IMR-90 (cell line): ENCODE measurements at regions not wholly inside any gene's neighbourhood (a gene's known extent, or its start where the extent isn't known, plus 50 kb on each side); places are given as distances from the start of the nearest gene placed in this dataset.

Experiments used
- ATAC-seq: fragments of 200-7000 bp; cut with Tn5 transposase; 2 replicates; pipeline ENCODE4 v1.9.1; 2020; ENCODE audit warnings: low read depth, mild to moderate bottlenecking, moderate library complexity
- BruUV-seq: library from RNA; stranded (reverse); fragments of 400-500 nt; replicated peaks from 2 replicates; lab custom pipeline; 2021; lab: Mats Ljungman, UMichigan
- CTCF ChIA-PET: fragments of 300-600 bp; formaldehyde crosslinking; extraction: SDS; loops from one replicate; lab custom pipeline; 2021; ENCODE audit warnings: antibody characterized with exemption; lab: Yijun Ruan, JAX
- POLR2A ChIA-PET: fragments of 300-600 bp; sonication (Branson Sonifier 250); formaldehyde crosslinking; loops from one replicate; lab custom pipeline; 2022; ENCODE audit warnings: antibody characterized with exemption; ENCODE audit not compliant: unreplicated experiment; lab: Charles Lee
- DNase-seq: peaks from one replicate; pipeline ENCODE4 v3.0.0; 2013
- H2AFZ ChIP-seq: replicated peaks from 2 replicates; pipeline ENCODE3; 2013; ENCODE audit warnings: low read length, mild to moderate bottlenecking; ENCODE audit not compliant: poor library complexity
- H2AK5ac ChIP-seq: 2 replicates; pipeline ENCODE4 v1.6.1; 2013; ENCODE audit warnings: low read depth, low read length, inconsistent platforms
- H2AK9ac ChIP-seq: replicated peaks from 2 replicates; pipeline ENCODE3; 2013; ENCODE audit warnings: mild to moderate bottlenecking, low read depth, low read length, moderate library complexity; ENCODE audit not compliant: poor library complexity
- H2BK120ac ChIP-seq: 2 replicates; pipeline ENCODE4 v1.6.1; 2013; ENCODE audit warnings: low read depth, low read length, inconsistent platforms
- H2BK15ac ChIP-seq: 3 replicates; pipeline ENCODE4 v1.6.1; 2013; ENCODE audit warnings: low read depth, low read length, inconsistent platforms
- H2BK20ac ChIP-seq: 2 replicates; pipeline ENCODE4 v1.6.1; 2013; ENCODE audit warnings: low read depth, mild to moderate bottlenecking, inconsistent platforms, low read length, moderate library complexity
- H2BK5ac ChIP-seq: 2 replicates; pipeline ENCODE4 v1.6.1; 2013; ENCODE audit warnings: mild to moderate bottlenecking, low read depth, low read length, inconsistent platforms; ENCODE audit not compliant: poor library complexity, severe bottlenecking
- H3K14ac ChIP-seq: replicated peaks from 2 replicates; pipeline ENCODE4 v1.6.1; 2013; ENCODE audit warnings: low read depth, low read length, inconsistent platforms
- H3K18ac ChIP-seq: 2 replicates; pipeline ENCODE4 v1.6.1; 2013; ENCODE audit warnings: low read depth, low read length, control low read depth
- H3K23ac ChIP-seq: 2 replicates; pipeline ENCODE4 v1.6.1; 2013; ENCODE audit warnings: low read depth, low read length, inconsistent platforms
- H3K27ac ChIP-seq: 2 replicates; pipeline ENCODE4 v1.5.1; 2013; ENCODE audit warnings: mild to moderate bottlenecking, control low read depth, low read length; ENCODE audit not compliant: insufficient read depth
- H3K27me3 ChIP-seq: 2 replicates; pipeline ENCODE4 v1.6.1; 2013; ENCODE audit warnings: low read length; ENCODE audit not compliant: control insufficient read depth, insufficient read depth
- H3K36me3 ChIP-seq: 2 replicates; pipeline ENCODE4 v1.6.1; 2013; ENCODE audit warnings: low read length, mixed read lengths; ENCODE audit not compliant: control insufficient read depth, insufficient read depth
- H3K4ac ChIP-seq: 2 replicates; pipeline ENCODE4 v1.6.1; 2013; ENCODE audit warnings: low read depth, low read length, inconsistent platforms
- H3K4me1 ChIP-seq: 2 replicates; pipeline ENCODE4 v1.6.1; 2013; ENCODE audit warnings: low read length, mixed read lengths; ENCODE audit not compliant: control insufficient read depth, insufficient read depth
- H3K4me2 ChIP-seq: 2 replicates; pipeline ENCODE4 v1.6.1; 2013; ENCODE audit warnings: low read depth, mild to moderate bottlenecking, control low read depth, low read length, moderate library complexity
- H3K4me3 ChIP-seq: 2 replicates; pipeline ENCODE4 v1.5.1; 2013; ENCODE audit warnings: low read depth, mild to moderate bottlenecking, control low read depth, low read length, moderate library complexity; ENCODE audit not compliant: insufficient read depth
- H3K56ac ChIP-seq: 2 replicates; pipeline ENCODE4 v1.6.1; 2013; ENCODE audit warnings: low read length, inconsistent platforms; ENCODE audit not compliant: insufficient read depth; ENCODE audit errors: extremely low read depth
- H3K79me1 ChIP-seq, 2 experiments: 2 replicates each; pipeline ENCODE4 v1.6.1; 2013; ENCODE audit warnings: low read length in 2 of 2, inconsistent platforms in 1 of 2, low read depth in 1 of 2
- H3K9ac ChIP-seq: 2 replicates; pipeline ENCODE4 v1.6.1; 2013; ENCODE audit warnings: low read depth, low read length, control low read depth
- H3K9me1 ChIP-seq: 2 replicates; pipeline ENCODE4 v1.6.1; 2013; ENCODE audit warnings: low read length, inconsistent platforms; ENCODE audit not compliant: insufficient read depth
- H3K9me3 ChIP-seq: 2 replicates; pipeline ENCODE4 v1.6.1; 2013; ENCODE audit warnings: low read length; ENCODE audit not compliant: control insufficient read depth, insufficient read depth
- H4K20me1 ChIP-seq: 2 replicates; pipeline ENCODE4 v1.6.1; 2013; ENCODE audit warnings: low read length, inconsistent platforms; ENCODE audit not compliant: insufficient read depth
- H4K5ac ChIP-seq: 2 replicates; pipeline ENCODE4 v1.6.1; 2013; ENCODE audit warnings: mild to moderate bottlenecking, low read depth, low read length, control low read depth
- H4K8ac ChIP-seq, 2 experiments: 2 replicates each; pipeline ENCODE4 v1.6.1; 2013; ENCODE audit warnings: low read depth in 2 of 2, low read length in 2 of 2, control low read depth in 1 of 2, inconsistent platforms in 1 of 2
- H4K91ac ChIP-seq: 2 replicates; pipeline ENCODE4 v1.6.1; 2013; ENCODE audit warnings: low read depth, low read length, inconsistent platforms; ENCODE audit not compliant: insufficient read depth
- CTCF ChIP-seq: conservative IDR thresholded peaks from 2 replicates; pipeline ENCODE4 v1.5.1; 2012; ENCODE audit warnings: mild to moderate bottlenecking, low read depth, low read length, improper control_type of control experiment
- MXI1 ChIP-seq: IDR thresholded peaks from 2 replicates; pipeline ENCODE4 v1.6.1; 2012; ENCODE audit warnings: low read depth, mild to moderate bottlenecking, low read length, moderate library complexity, borderline replicate concordance
- NFE2L2 ChIP-seq: fragments of 150-350 bp; IDR thresholded peaks from 2 replicates; pipeline ENCODE4 v1.6.1; 2016; ENCODE audit warnings: low read depth, mild to moderate bottlenecking, low read length
- RFX5 ChIP-seq: IDR thresholded peaks from 2 replicates; pipeline ENCODE4 v1.8.0; 2012; ENCODE audit warnings: low read depth, mild to moderate bottlenecking, low read length, moderate library complexity
- dilution Hi-C: fragments of 300-500 bp; cut with HindIII; formaldehyde crosslinking; loops from one replicate; pipeline ENCODE4 v1.14.3; 2018; ENCODE audit warnings: low sequenced_read_pairs; ENCODE audit not compliant: unreplicated experiment
- in situ Hi-C: fragments of 300-500 bp; cut with MboI; formaldehyde crosslinking; loops from 3 replicates; pipeline ENCODE4 v1.14.3; 2019; ENCODE audit warnings: low sequenced_read_pairs, inconsistent platforms, mixed read lengths
- intact Hi-C: fragments of 100-400 bp; cut with micrococcal nuclease; formaldehyde crosslinking; loops from 2 replicates; pipeline ENCODE4 v1.10.0; 2022

- Histone ChIP-seq H2BK5ac (peak overlapping the region; percentile 45), H2AFZ (no peak overlapping the region), H2AK5ac (no peak overlapping the region), H3K9me1 (no peaks in the 10 kb centered on the region), H3K4me3 (no peak overlapping the region), H3K4me1 (no peaks in the 10 kb centered on the region), H2BK15ac (no peak overlapping the region), H4K20me1 (no peaks in the 10 kb centered on the region), H3K27me3 (no peaks in the 10 kb centered on the region), H4K91ac (no peak overlapping the region), H3K14ac (no peak overlapping the region), H3K79me1 (no peaks in the 10 kb centered on the region), H3K27ac (no peak overlapping the region), H2AK9ac (no peak overlapping the region), H2BK20ac (no peak overlapping the region), H3K18ac (no peak overlapping the region), H4K8ac (no peak overlapping the region), H3K23ac (no peak overlapping the region), H3K9ac (no peak overlapping the region), H3K36me3 (no peaks in the 10 kb centered on the region), H2BK120ac (no peak overlapping the region), H3K9me3 (no peaks in the 10 kb centered on the region), H4K5ac (peak overlapping the region; percentile 21; the same call in 1 of the 2 replicates), H3K4ac (no peak overlapping the region), H3K56ac (no peak overlapping the region), H3K4me2 (no peak overlapping the region)
- dilution Hi-C loops: no loop called here
- ChIA-PET CTCF (interaction anchor here (0.5 to 0.6 kb wide), 2 partner anchors 17 to 132 kb away, joined by 3 to 4 read pairs; no protein-coding TSS in a partner anchor), POLR2A (no interaction called here)
- intact Hi-C loops: loop anchor here (5.0 kb wide), 1 partner anchor 162 kb away; no protein-coding TSS in a partner anchor
- peak; percentile 72 for TF ChIP-seq NFE2L2
- no peak for TF ChIP-seq CTCF
- TF ChIP-seq RFX5: no peak
- TF ChIP-seq MXI1: no peak
- BruUV-seq: no TSS peak
- ATAC-seq (no peak), DNase-seq (no peak)
- in situ Hi-C loops: no loop called here
Measured at GRCh38 chr12:87685696-87686095, 343.5 kb downstream of the C12orf50 start.
